Caco-2 (cell line): ENCODE measurements at regions not wholly inside any gene's neighbourhood (a gene's known extent, or its start where the extent isn't known, plus 50 kb on each side); places are given as distances from the start of the nearest gene placed in this dataset.
"Not testable (repeated sequence)": the region's sequence is repeated elsewhere in the genome, so short reads cannot be mapped to it uniquely, and the experiment has no call there.

Experiments used
- BruUV-seq: library from RNA; stranded (reverse); fragments of 400-500 nt; replicated peaks from 2 replicates; lab custom pipeline; 2021; lab: Mats Ljungman, UMichigan
- CTCF ChIA-PET: fragments of 300-600 bp; sonication (Branson Sonifier 250); formaldehyde crosslinking; loops from one replicate; lab custom pipeline; 2022; ENCODE audit warnings: antibody characterized with exemption; lab: Charles Lee
- POLR2A ChIA-PET: fragments of 300-600 bp; sonication (Branson Sonifier 250); formaldehyde crosslinking; loops from one replicate; lab custom pipeline; 2022; ENCODE audit warnings: antibody characterized with exemption; lab: Charles Lee
- DNase-seq, 2 experiments: peaks; one replicate each; pipeline versions ENCODE4 v3.0.0 to v3.0.0-alpha.2; 2020 to 2022
- H3K27me3 ChIP-seq: replicated peaks from 2 replicates; pipeline ENCODE4 v1.6.0; 2011; ENCODE audit warnings: low read length; ENCODE audit not compliant: control insufficient read depth, insufficient read depth
- H3K36me3 ChIP-seq: 2 replicates; pipeline ENCODE4 v1.5.1; 2011; ENCODE audit warnings: low read length; ENCODE audit not compliant: control insufficient read depth, insufficient read depth
- H3K4me1 ChIP-seq: fragments of 250-450 bp; sonication (Bioruptor Pico); 2 replicates; pipeline ENCODE4 v1.5.1; 2020; ENCODE audit warnings: mild to moderate bottlenecking
- H3K4me3 ChIP-seq: 2 replicates; pipeline ENCODE4 v1.5.1; 2011; ENCODE audit warnings: low read depth, mild to moderate bottlenecking, control low read depth, low read length
- H3K9me3 ChIP-seq: fragments of 250-450 bp; sonication (Bioruptor Pico); 2 replicates; pipeline ENCODE4 v1.5.1; 2020; ENCODE audit warnings: mild to moderate bottlenecking, moderate library complexity
- H3K27ac Mint-ChIP-seq: one replicate; pipeline ENCODE4 v1.8.0; 2022; ENCODE audit warnings: mixed read lengths; ENCODE audit not compliant: unreplicated experiment
- H3K27me3 Mint-ChIP-seq: one replicate; pipeline ENCODE4 v1.8.0; 2022; ENCODE audit warnings: mixed read lengths; ENCODE audit not compliant: insufficient read depth, unreplicated experiment
- H3K36me3 Mint-ChIP-seq: one replicate; pipeline ENCODE4 v1.8.0; 2022; ENCODE audit warnings: mild to moderate bottlenecking, mixed read lengths; ENCODE audit not compliant: insufficient read depth, unreplicated experiment
- H3K4me1 Mint-ChIP-seq: one replicate; pipeline ENCODE4 v1.8.0; 2022; ENCODE audit warnings: low read depth, mixed read lengths; ENCODE audit not compliant: unreplicated experiment
- H3K4me3 Mint-ChIP-seq: one replicate; pipeline ENCODE4 v1.8.0; 2022; ENCODE audit warnings: mild to moderate bottlenecking, moderate library complexity, mixed read lengths; ENCODE audit not compliant: unreplicated experiment
- H3K9me3 Mint-ChIP-seq: one replicate; pipeline ENCODE4 v1.8.0; 2022; ENCODE audit warnings: mixed read lengths; ENCODE audit not compliant: unreplicated experiment
- CTCF ChIP-seq, 2 experiments: fragments of 200-600 bp in 1 of 2; IDR thresholded peaks; 1 replicate in 1 of 2; 2 replicates in 1 of 2; pipeline versions ENCODE4 v1.5.1 to v1.8.0; 2011 to 2022; ENCODE audit warnings: antibody characterized with exemption in 1 of 2, control low read depth in 1 of 2, inconsistent platforms in 1 of 2, low read depth in 1 of 2, low read length in 1 of 2, mild to moderate bottlenecking in 1 of 2, moderate library complexity in 1 of 2; ENCODE audit not compliant: insufficient read depth in 1 of 2, severe bottlenecking in 1 of 2, unreplicated experiment in 1 of 2
- intact Hi-C: fragments of 100-400 bp; cut with micrococcal nuclease; formaldehyde crosslinking; loops from one replicate; pipeline ENCODE4 v1.10.0; 2022; ENCODE audit not compliant: unreplicated experiment

- ChIA-PET POLR2A (no interaction called here), CTCF (no interaction called here)
- no peaks in the 10 kb centered on the region for H3K9me3 ChIP-seq
- Mint-ChIP-seq H3K4me1 (peaks cover 17% of the 10 kb centered on the region), H3K27me3 (no peaks in the 10 kb centered on the region), H3K27ac (no peak overlapping the region), H3K9me3 (no peaks in the 10 kb centered on the region), H3K4me3 (no peak overlapping the region), H3K36me3 (no peaks in the 10 kb centered on the region)
- H3K4me3 ChIP-seq: no peak overlapping the region
- TF ChIP-seq CTCF (IDR thresholded peaks at IDR 0.05; ENCODE audit: insufficient read depth in 1 of 2, low read depth in 1 of 2, low read length in 1 of 2, severe bottlenecking in 1 of 2, unreplicated experiment in 1 of 2): no peak
- intact Hi-C loops: loop anchor here (5.0 kb wide), 1 partner anchor 272 kb away; no protein-coding TSS in a partner anchor
- H3K36me3 ChIP-seq: no peaks in the 10 kb centered on the region
- no TSS peak for BruUV-seq
- no peak for DNase-seq
- peaks cover 9% of the 10 kb centered on the region for H3K4me1 ChIP-seq
- no peaks in the 10 kb centered on the region for H3K27me3 ChIP-seq
These were observed 443.4 kb downstream of the BCAT1 start for GRCh38 chr12:24505366-24506015.

- H3K27me3 Mint-ChIP-seq, H3K36me3 Mint-ChIP-seq, H3K36me3 ChIP-seq, POLR2A ChIA-PET, H3K4me3 ChIP-seq, H3K9me3 ChIP-seq, DNase-seq, H3K27me3 ChIP-seq, BruUV-seq, CTCF ChIA-PET, H3K27ac Mint-ChIP-seq, intact Hi-C loops, H3K4me3 Mint-ChIP-seq: not testable (repeated sequence)
- Mint-ChIP-seq H3K4me1 (peaks cover 26% of the 10 kb centered on the region), H3K9me3 (peaks cover 10% of the 10 kb centered on the region)
- H3K4me1 ChIP-seq: peaks cover 28% of the 10 kb centered on the region
These were observed 445.4 kb downstream of the BCAT1 start for GRCh38 chr12:24503477-24503876.

GRCh38 chr12:24500831-24501230 lies 448.1 kb downstream of the BCAT1 start:
- Mint-ChIP-seq H3K27me3 (no peaks in the 10 kb centered on the region), H3K4me3 (no peak overlapping the region), H3K4me1 (peaks cover 19% of the 10 kb centered on the region), H3K36me3 (no peaks in the 10 kb centered on the region), H3K27ac (peak overlapping the region; percentile 16), H3K9me3 (peaks cover 11% of the 10 kb centered on the region)
- TF ChIP-seq CTCF (IDR thresholded peaks at IDR 0.05; ENCODE audit: insufficient read depth in 1 of 2, low read depth in 1 of 2, low read length in 1 of 2, severe bottlenecking in 1 of 2, unreplicated experiment in 1 of 2): no peak
- intact Hi-C loops: no loop called here
- no peak overlapping the region for H3K4me3 ChIP-seq
- peaks cover 28% of the 10 kb centered on the region for H3K4me1 ChIP-seq
- H3K36me3 ChIP-seq: no peaks in the 10 kb centered on the region
- DNase-seq: no peak
- no peaks in the 10 kb centered on the region for H3K27me3 ChIP-seq
- ChIA-PET POLR2A (no interaction called here), CTCF (interaction anchor here (0.6 kb wide), 1 partner anchor 149 kb away, joined by 3 read pairs; no protein-coding TSS in a partner anchor)
- no peaks in the 10 kb centered on the region for H3K9me3 ChIP-seq
- no TSS peak for BruUV-seq
